ENCODE measurements at regions not wholly inside any gene's neighbourhood (a gene's known extent, or its start where the extent isn't known, plus 50 kb on each side); places are given as distances from the start of the nearest gene placed in this dataset.
"Not testable (repeated sequence)": the region's sequence is repeated elsewhere in the genome, so short reads cannot be mapped to it uniquely, and the experiment has no call there.

GRCh38 chr6:74594350-74594749, 611.5 kb downstream of the COL12A1 start:
- not testable (repeated sequence) for TF ChIP-seq POLR2A (IDR thresholded peaks at IDR 0.05); EP300 (IDR thresholded peaks at IDR 0.05; ENCODE audit: low read depth); POLR2AphosphoS5 (IDR thresholded peaks at IDR 0.05)
- TF ChIP-seq, protein P1, sequence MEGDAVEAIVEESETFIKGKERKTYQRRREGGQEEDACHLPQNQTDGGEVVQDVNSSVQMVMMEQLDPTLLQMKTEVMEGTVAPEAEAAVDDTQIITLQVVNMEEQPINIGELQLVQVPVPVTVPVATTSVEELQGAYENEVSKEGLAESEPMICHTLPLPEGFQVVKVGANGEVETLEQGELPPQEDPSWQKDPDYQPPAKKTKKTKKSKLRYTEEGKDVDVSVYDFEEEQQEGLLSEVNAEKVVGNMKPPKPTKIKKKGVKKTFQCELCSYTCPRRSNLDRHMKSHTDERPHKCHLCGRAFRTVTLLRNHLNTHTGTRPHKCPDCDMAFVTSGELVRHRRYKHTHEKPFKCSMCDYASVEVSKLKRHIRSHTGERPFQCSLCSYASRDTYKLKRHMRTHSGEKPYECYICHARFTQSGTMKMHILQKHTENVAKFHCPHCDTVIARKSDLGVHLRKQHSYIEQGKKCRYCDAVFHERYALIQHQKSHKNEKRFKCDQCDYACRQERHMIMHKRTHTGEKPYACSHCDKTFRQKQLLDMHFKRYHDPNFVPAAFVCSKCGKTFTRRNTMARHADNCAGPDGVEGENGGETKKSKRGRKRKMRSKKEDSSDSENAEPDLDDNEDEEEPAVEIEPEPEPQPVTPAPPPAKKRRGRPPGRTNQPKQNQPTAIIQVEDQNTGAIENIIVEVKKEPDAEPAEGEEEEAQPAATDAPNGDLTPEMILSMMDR (IDR thresholded peaks at IDR 0.05): peak in 1 of 5 experiments; percentile 13

Data from transverse colon (tissue), 4 donors.